H1 (cell line): ENCODE measurements at regions not wholly inside any gene's neighbourhood (a gene's known extent, or its start where the extent isn't known, plus 50 kb on each side); places are given as distances from the start of the nearest gene placed in this dataset.

Source experiments
- CTCF ChIA-PET: fragments of 300-600 bp; sonication (Branson Sonifier 250); formaldehyde crosslinking; loops from one replicate; lab custom pipeline; 2021; ENCODE audit not compliant: partially characterized antibody; lab: Charles Lee
- POLR2A ChIA-PET: fragments of 300-600 bp; sonication (Branson Sonifier 250); formaldehyde crosslinking; loops from one replicate; lab custom pipeline; 2021; ENCODE audit warnings: inconsistent platforms; ENCODE audit not compliant: partially characterized antibody; lab: Charles Lee
- DNase-seq, 2 experiments: peaks; one replicate each; pipeline versions ENCODE4 v3.0.0 to v3.0.0-alpha.2; 2010 to 2022; ENCODE audit warnings: low spot score in 2 of 2, low read depth in 1 of 2, mixed read lengths in 1 of 2
- FAIRE-seq: peaks from 2 replicates; lab custom pipeline; 2011; peaks lifted over from hg19 to GRCh38; lab: Jason Lieb, UNC
- H2AFZ ChIP-seq: 2 replicates; pipeline ENCODE4 v1.8.1; 2012; ENCODE audit warnings: low read length, inconsistent platforms
- H2AK5ac ChIP-seq: 2 replicates; pipeline ENCODE4 v1.6.1; 2013; ENCODE audit warnings: low read depth, low read length
- H2BK120ac ChIP-seq: replicated peaks from 2 replicates; pipeline ENCODE3; 2013; ENCODE audit warnings: low read depth, low read length, inconsistent platforms
- H2BK12ac ChIP-seq: 2 replicates; pipeline ENCODE4 v1.6.1; 2013; ENCODE audit warnings: low read depth, low read length
- H2BK15ac ChIP-seq: 2 replicates; pipeline ENCODE4 v1.6.1; 2013; ENCODE audit warnings: low read length
- H2BK20ac ChIP-seq: 2 replicates; pipeline ENCODE4 v1.6.1; 2013; ENCODE audit warnings: low read length
- H2BK5ac ChIP-seq: 2 replicates; pipeline ENCODE4 v1.6.1; 2013; ENCODE audit warnings: low read depth, low read length
- H3K14ac ChIP-seq: 2 replicates; pipeline ENCODE4 v1.6.1; 2013; ENCODE audit warnings: inconsistent platforms; ENCODE audit not compliant: insufficient read length
- H3K18ac ChIP-seq: 2 replicates; pipeline ENCODE4 v1.6.1; 2013; ENCODE audit warnings: low read length; ENCODE audit errors: extremely low read depth
- H3K23ac ChIP-seq: 2 replicates; pipeline ENCODE4 v1.6.1; 2013; ENCODE audit warnings: inconsistent platforms; ENCODE audit not compliant: insufficient read length
- H3K23me2 ChIP-seq: 2 replicates; pipeline ENCODE4 v1.6.1; 2013; ENCODE audit warnings: low read depth, low read length
- H3K27ac ChIP-seq: 2 replicates; pipeline ENCODE4 v1.6.1; 2011; ENCODE audit warnings: low read depth, low read length, inconsistent platforms
- H3K27me3 ChIP-seq, 4 experiments: replicated peaks in 1 of 4; 1 replicate in 1 of 4; 2 replicates in 3 of 4; pipeline versions ENCODE4 v1.6.1 to v1.8.1; 2011 to 2013; ENCODE audit warnings: low read length in 3 of 4, mild to moderate bottlenecking in 3 of 4, inconsistent platforms in 2 of 4, mixed read lengths in 2 of 4, moderate library complexity in 1 of 4; ENCODE audit not compliant: control insufficient read depth in 3 of 4, insufficient read depth in 3 of 4; ENCODE audit errors: extremely low read depth in 1 of 4
- H3K36me3 ChIP-seq, 4 experiments: 2 replicates each; pipeline versions ENCODE4 v1.6.1 to v1.8.1; 2011 to 2013; ENCODE audit warnings: mild to moderate bottlenecking in 4 of 4, low read length in 3 of 4, moderate library complexity in 2 of 4, control low read depth in 1 of 4, inconsistent platforms in 1 of 4; ENCODE audit not compliant: insufficient read depth in 4 of 4, control insufficient read depth in 2 of 4
- H3K4ac ChIP-seq: replicated peaks from 2 replicates; pipeline ENCODE3; 2013; ENCODE audit warnings: low read length, low read depth, mixed read lengths, inconsistent platforms; ENCODE audit not compliant: insufficient read length
- H3K4me1 ChIP-seq, 4 experiments: replicated peaks in 1 of 4; 1 replicate in 1 of 4; 2 replicates in 3 of 4; pipeline versions ENCODE4 v1.6.1 to v1.8.1; 2011 to 2013; ENCODE audit warnings: low read length in 3 of 4, inconsistent platforms in 2 of 4, mixed read lengths in 1 of 4; ENCODE audit not compliant: insufficient read depth in 4 of 4, control insufficient read depth in 3 of 4
- H3K4me2 ChIP-seq, 2 experiments: 2 replicates each; pipeline versions ENCODE4 v1.6.1 to v1.8.1; 2011 to 2013; ENCODE audit warnings: low read depth in 2 of 2, low read length in 2 of 2, control low read depth in 1 of 2, inconsistent platforms in 1 of 2, mild to moderate bottlenecking in 1 of 2; ENCODE audit not compliant: insufficient read depth in 1 of 2
- H3K4me3 ChIP-seq, 4 experiments: fragments of 200-600, 300-600 bp in 1 of 4; sonication (generic), shearing (Covaris generic), sonication (Bioruptor Twin) in 1 of 4; 2 replicates each; pipeline versions ENCODE4 v1.5.1 to v1.8.1; 2011 to 2016; ENCODE audit warnings: low read length in 4 of 4, low read depth in 3 of 4, control low read depth in 2 of 4, inconsistent platforms in 2 of 4, mild to moderate bottlenecking in 2 of 4, mixed read lengths in 1 of 4, moderate library complexity in 1 of 4; ENCODE audit not compliant: insufficient read depth in 2 of 4; ENCODE audit errors: extremely low read depth in 1 of 4
- H3K56ac ChIP-seq: replicated peaks from 2 replicates; pipeline ENCODE3; 2013; ENCODE audit warnings: low read depth, mild to moderate bottlenecking, mixed read lengths, low read length, inconsistent platforms; ENCODE audit not compliant: insufficient read length
- H3K79me1 ChIP-seq: 2 replicates; pipeline ENCODE4 v1.6.1; 2013; ENCODE audit warnings: low read depth, low read length, control low read depth
- H3K79me2 ChIP-seq, 2 experiments: 2 replicates each; pipeline versions ENCODE4 v1.6.1 to v1.8.1; 2012 to 2013; ENCODE audit warnings: low read length in 2 of 2, mild to moderate bottlenecking in 2 of 2, inconsistent platforms in 1 of 2; ENCODE audit not compliant: insufficient read depth in 2 of 2, control insufficient read depth in 1 of 2
- H3K9ac ChIP-seq, 4 experiments: replicated peaks in 1 of 4; 1 replicate in 1 of 4; 2 replicates in 3 of 4; pipeline versions ENCODE4 v1.6.1 to v1.8.1; 2011 to 2013; ENCODE audit warnings: low read depth in 3 of 4, low read length in 3 of 4, control low read depth in 2 of 4, mild to moderate bottlenecking in 2 of 4, moderate library complexity in 2 of 4, inconsistent platforms in 1 of 4; ENCODE audit errors: extremely low read depth in 1 of 4
- H3K9me3 ChIP-seq, 2 experiments: 2 replicates each; pipeline versions ENCODE4 v1.6.1 to v1.8.1; 2012 to 2013; ENCODE audit warnings: mild to moderate bottlenecking in 2 of 2, moderate library complexity in 2 of 2, control low read depth in 1 of 2, inconsistent platforms in 1 of 2, low read depth in 1 of 2, low read length in 1 of 2, mixed read lengths in 1 of 2; ENCODE audit not compliant: insufficient read depth in 2 of 2
- H4K20me1 ChIP-seq, 2 experiments: replicated peaks in 1 of 2; 2 replicates each; pipeline versions ENCODE3 to v1.8.1; 2011 to 2013; ENCODE audit warnings: inconsistent platforms in 2 of 2, low read length in 2 of 2, mild to moderate bottlenecking in 1 of 2; ENCODE audit not compliant: insufficient read depth in 2 of 2, control insufficient read depth in 1 of 2
- H4K5ac ChIP-seq: 2 replicates; pipeline ENCODE4 v1.6.1; 2013; ENCODE audit warnings: low read length, low read depth, mixed read lengths, inconsistent platforms; ENCODE audit not compliant: insufficient read length
- H4K8ac ChIP-seq: 2 replicates; pipeline ENCODE4 v1.8.0; 2013; ENCODE audit warnings: mild to moderate bottlenecking, moderate library complexity, low read length, inconsistent platforms; ENCODE audit not compliant: insufficient read depth; ENCODE audit errors: extremely low read depth
- H4K91ac ChIP-seq: replicated peaks from 2 replicates; pipeline ENCODE3; 2013; ENCODE audit warnings: low read length, mixed read lengths, inconsistent platforms; ENCODE audit not compliant: insufficient read length
- EZH2 ChIP-seq: fragments of 200-600 bp; sonication (generic); IDR thresholded peaks from 2 replicates; pipeline ENCODE4 v1.7.1; 2012; ENCODE audit warnings: low read depth, mild to moderate bottlenecking, moderate library complexity, low read length, inconsistent platforms; ENCODE audit not compliant: severe bottlenecking
- NANOG ChIP-seq: IDR thresholded peaks from 2 replicates; pipeline ENCODE4 v1.6.1; 2011; ENCODE audit warnings: low read length, low read depth, mild to moderate bottlenecking, inconsistent platforms; ENCODE audit not compliant: insufficient read depth, poor library complexity, severe bottlenecking
- SAP30 ChIP-seq: fragments of 300-600 bp; sonication (generic); IDR thresholded peaks from 2 replicates; pipeline ENCODE4 v1.7.1; 2012; ENCODE audit warnings: low read length, moderate library complexity, mild to moderate bottlenecking, inconsistent platforms; ENCODE audit not compliant: insufficient read depth, insufficient replicate concordance
- SP2 ChIP-seq: IDR thresholded peaks from 2 replicates; pipeline ENCODE4 v1.6.1; 2012; ENCODE audit warnings: mild to moderate bottlenecking, low read length, inconsistent platforms
- SP4 ChIP-seq: IDR thresholded peaks from 2 replicates; pipeline ENCODE4 v1.6.1; 2012; ENCODE audit warnings: low read length, inconsistent platforms
- WGBS, 2 experiments: shearing (Covaris generic) in 1 of 2; methylation state at CpG; one replicate each; pipeline versions ENCODE4 v1.1.6 to v1.1.7; 2013 to 2015; ENCODE audit warnings: low lambda C conversion rate in 2 of 2, mixed read lengths in 2 of 2, inconsistent platforms in 1 of 2, low coverage in 1 of 2, missing lambda C conversion rate in 1 of 2; ENCODE audit not compliant: insufficient replicate concordance in 2 of 2, insufficient coverage in 1 of 2, insufficient read length in 1 of 2; ENCODE audit errors: extremely low coverage in 1 of 2, missing lambda C conversion rate in 1 of 2; 5-methylcytosine and 5-hydroxymethylcytosine counted together

DNA sequence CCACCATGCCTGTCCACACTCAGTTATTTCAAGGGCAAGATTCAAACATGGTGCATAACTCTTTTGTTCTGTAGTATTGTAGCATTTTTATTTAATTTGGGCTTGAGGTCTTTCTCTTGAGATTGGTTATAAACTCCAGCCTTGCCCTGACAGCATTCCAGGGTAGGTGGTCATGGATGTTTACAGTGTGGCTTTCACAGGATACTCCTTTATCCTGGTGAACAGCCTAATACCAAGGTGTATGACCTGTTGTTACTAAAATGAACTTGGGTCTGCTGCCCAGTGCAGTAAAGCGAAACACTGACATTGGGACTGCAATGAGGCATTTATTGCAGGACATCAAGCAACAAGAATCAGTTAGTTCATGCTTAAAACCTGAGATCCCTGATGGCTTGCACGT is 434.8 kb downstream of the ANKRD50 start:
- FAIRE-seq = no peak
- H3K23ac ChIP-seq = no peak overlapping the region
- CTCF ChIA-PET = no interaction called here

More for the DNA sequence above, 434.8 kb downstream of the ANKRD50 start:
- Histone ChIP-seq H3K4me3 (no peak overlapping the region), H2BK15ac (no peak overlapping the region), H3K27ac (no peak overlapping the region), H3K23me2 (no peaks in the 10 kb centered on the region), H3K9me3 (no peaks in the 10 kb centered on the region), H2AK5ac (no peak overlapping the region), H2AFZ (no peak overlapping the region), H4K91ac (no peak overlapping the region), H3K4ac (no peak overlapping the region), H2BK5ac (no peak overlapping the region), H4K20me1 (no peaks in the 10 kb centered on the region), H2BK20ac (no peak overlapping the region), H2BK120ac (no peak overlapping the region), H3K79me2 (no peaks in the 10 kb centered on the region), H3K14ac (no peak overlapping the region), H2BK12ac (no peak overlapping the region), H3K56ac (no peak overlapping the region), H3K4me2 (no peak overlapping the region), H3K4me1 (no peaks in the 10 kb centered on the region), H3K79me1 (no peaks in the 10 kb centered on the region), H4K5ac (no peak overlapping the region), H3K36me3 (no peaks in the 10 kb centered on the region), H4K8ac (no peak overlapping the region), H3K27me3 (no peaks in the 10 kb centered on the region), H3K9ac (no peak overlapping the region), H3K18ac (no peak overlapping the region)
- 71% methylated on average over 2 of the region's 2 CpGs; no CpG with 5 or more reads in 1 of the 2 experiments for WGBS, 2 experiments
- POLR2A ChIA-PET = no interaction called here
- TF ChIP-seq SAP30 = no peak
- no peak for TF ChIP-seq SP2
- no peak for TF ChIP-seq EZH2
- TF ChIP-seq SP4 = no peak
- TF ChIP-seq NANOG = no peak
- no peak for DNase-seq
